GM21825 (cell line): ENCODE measurements at regions not wholly inside any gene's neighbourhood (a gene's known extent, or its start where the extent isn't known, plus 50 kb on each side); places are given as distances from the start of the nearest gene placed in this dataset.
"Not testable (repeated sequence)": the region's sequence is repeated elsewhere in the genome, so short reads cannot be mapped to it uniquely, and the experiment has no call there.

Source experiments
- ATAC-seq: cut with Tn5 transposase; IDR thresholded peaks from one replicate; pipeline ENCODE4 v1.9.1; 2021; ENCODE audit warnings: mild to moderate bottlenecking, moderate library complexity; ENCODE audit not compliant: unreplicated experiment

- no peak for ATAC-seq
Observed at GRCh38 chr3:30539772-30540171, 66.6 kb upstream of the TGFBR2 start.

GRCh38 chr3:30541156-30541555 lies 65.2 kb upstream of the TGFBR2 start:
- ATAC-seq = not testable (repeated sequence)

- ATAC-seq = no peak
Observed at GRCh38 chr3:30542897-30543296, 63.5 kb upstream of the TGFBR2 start.

GRCh38 chr3:30544812-30545211 lies 61.6 kb upstream of the TGFBR2 start:
- ATAC-seq = no peak

GRCh38 chr3:30546934-30547333 lies 59.5 kb upstream of the TGFBR2 start:
- ATAC-seq = no peak

- no peak for ATAC-seq
Observed at GRCh38 chr3:30547716-30548115, 58.7 kb upstream of the TGFBR2 start.

- ATAC-seq = no peak
Observed at GRCh38 chr3:30548600-30548999, 57.8 kb upstream of the TGFBR2 start.

- ATAC-seq = no peak
Observed at GRCh38 chr3:30549600-30549999, 56.8 kb upstream of the TGFBR2 start.

- ATAC-seq = no peak
Observed at GRCh38 chr3:30550246-30550645, 56.2 kb upstream of the TGFBR2 start.

GRCh38 chr3:30551266-30551665 lies 55.1 kb upstream of the TGFBR2 start:
- ATAC-seq = no peak

- ATAC-seq = no peak
Observed at GRCh38 chr3:30551927-30552326, 54.5 kb upstream of the TGFBR2 start.

GRCh38 chr3:30553641-30554316 lies 52.6 kb upstream of the TGFBR2 start:
- no peak for ATAC-seq

GRCh38 chr3:30554317-30554690 lies 52.1 kb upstream of the TGFBR2 start:
- ATAC-seq = no peak

GRCh38 chr3:30555968-30556367 lies 50.4 kb upstream of the TGFBR2 start:
- no peak for ATAC-seq
